ENCODE measurements at regions not wholly inside any gene's neighbourhood (a gene's known extent, or its start where the extent isn't known, plus 50 kb on each side); places are given as distances from the start of the nearest gene placed in this dataset.

GRCh38 chr1:48052923-48053291 lies 55.7 kb upstream of the TRABD2B start:
- no peak for DNase-seq

- no peak for DNase-seq
Observed at GRCh38 chr1:48051466-48052126, 54.4 kb upstream of the TRABD2B start.

- no peak for DNase-seq
Observed at GRCh38 chr1:48049823-48050535, 52.8 kb upstream of the TRABD2B start.

- no peak for DNase-seq
Observed at GRCh38 chr1:48048980-48049379, 51.8 kb upstream of the TRABD2B start.

GRCh38 chr1:48048064-48048463 lies 50.9 kb upstream of the TRABD2B start:
- DNase-seq: no peak

- no peak for DNase-seq
Observed at GRCh38 chr1:48047116-48047515, 49.9 kb upstream of the TRABD2B start.
